IPS-20b (cell line): ENCODE measurements at regions not wholly inside any gene's neighbourhood (a gene's known extent, or its start where the extent isn't known, plus 50 kb on each side); places are given as distances from the start of the nearest gene placed in this dataset.
A peak's percentile ranks its signal among the peaks of the same experiment; 100 is the strongest.

Experiments used
- H3K27ac ChIP-seq: one replicate; pipeline ENCODE4 v1.5.1; 2013; ENCODE audit warnings: low read length
- H3K27me3 ChIP-seq: 2 replicates; pipeline ENCODE4 v1.6.1; 2013; ENCODE audit warnings: mild to moderate bottlenecking, low read length, inconsistent platforms; ENCODE audit not compliant: insufficient read depth
- H3K36me3 ChIP-seq: 2 replicates; pipeline ENCODE4 v1.6.1; 2013; ENCODE audit warnings: low read depth, mild to moderate bottlenecking, inconsistent platforms, low read length, moderate library complexity; ENCODE audit not compliant: insufficient read depth
- H3K4me1 ChIP-seq: 2 replicates; pipeline ENCODE4 v1.6.1; 2013; ENCODE audit warnings: mild to moderate bottlenecking, control low read depth, inconsistent platforms, low read length, moderate library complexity; ENCODE audit not compliant: insufficient read depth
- H3K4me3 ChIP-seq: 2 replicates; pipeline ENCODE4 v1.5.1; 2013; ENCODE audit warnings: mild to moderate bottlenecking, low read length, inconsistent platforms
- H3K9ac ChIP-seq: 2 replicates; pipeline ENCODE4 v1.6.1; 2013; ENCODE audit warnings: low read depth, mild to moderate bottlenecking, inconsistent platforms, low read length, moderate library complexity
- H3K9me3 ChIP-seq: 2 replicates; pipeline ENCODE4 v1.6.1; 2013; ENCODE audit warnings: mild to moderate bottlenecking, low read depth, low read length, inconsistent platforms; ENCODE audit not compliant: insufficient read depth

DNA sequence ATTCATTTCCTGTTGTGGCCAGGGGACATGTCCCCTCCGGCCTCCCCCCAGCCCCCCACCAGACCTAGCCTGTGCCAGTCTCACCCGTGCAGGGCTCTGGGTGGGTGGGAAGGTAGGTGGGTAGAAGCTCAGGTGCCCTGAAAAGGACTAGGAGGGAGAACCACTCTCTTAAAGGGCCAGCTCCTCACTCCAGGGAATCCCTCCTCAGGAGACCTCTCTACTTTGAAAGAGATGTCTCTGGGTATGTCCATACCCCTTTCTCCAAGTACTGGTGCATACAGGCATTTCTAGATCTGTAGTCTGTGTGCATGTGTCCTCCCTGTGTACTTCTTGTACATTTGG lies 60.8 kb upstream of the EPB41L1 start:
- Histone ChIP-seq H3K27me3 (peaks cover 82% of the 10 kb centered on the region), H3K9me3 (no peaks in the 10 kb centered on the region), H3K4me1 (peaks cover 36% of the 10 kb centered on the region), H3K4me3 (peak overlapping the region; percentile 76), H3K36me3 (no peaks in the 10 kb centered on the region), H3K9ac (no peak overlapping the region), H3K27ac (no peak overlapping the region)

DNA sequence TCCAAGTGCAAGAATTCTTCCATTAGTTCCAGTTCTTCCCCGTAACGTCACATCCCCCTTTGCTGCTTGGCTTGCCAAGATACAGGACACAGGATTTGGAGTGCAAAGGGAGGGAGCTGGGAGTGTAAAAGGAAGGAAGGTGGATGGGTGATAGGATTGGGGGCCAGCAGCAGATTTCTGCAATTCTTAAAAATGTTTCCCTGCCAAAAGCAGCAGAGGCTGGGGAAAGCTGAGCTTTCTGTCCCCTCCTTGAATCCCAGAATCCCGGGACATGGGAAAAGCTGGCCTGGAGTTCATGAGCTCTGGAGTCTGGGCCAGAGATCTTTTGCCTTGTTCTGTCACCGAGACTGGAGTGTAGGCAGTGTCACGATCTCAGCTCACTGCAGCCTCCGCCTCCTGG lies 60.0 kb upstream of the EPB41L1 start:
- no peak overlapping the region for H3K9ac ChIP-seq
- H3K36me3 ChIP-seq = no peaks in the 10 kb centered on the region
- H3K4me1 ChIP-seq = peaks cover 36% of the 10 kb centered on the region
- H3K9me3 ChIP-seq = no peaks in the 10 kb centered on the region
- peaks cover 89% of the 10 kb centered on the region for H3K27me3 ChIP-seq
- H3K4me3 ChIP-seq = peak overlapping the region; percentile 76
- H3K27ac ChIP-seq = no peak overlapping the region

DNA sequence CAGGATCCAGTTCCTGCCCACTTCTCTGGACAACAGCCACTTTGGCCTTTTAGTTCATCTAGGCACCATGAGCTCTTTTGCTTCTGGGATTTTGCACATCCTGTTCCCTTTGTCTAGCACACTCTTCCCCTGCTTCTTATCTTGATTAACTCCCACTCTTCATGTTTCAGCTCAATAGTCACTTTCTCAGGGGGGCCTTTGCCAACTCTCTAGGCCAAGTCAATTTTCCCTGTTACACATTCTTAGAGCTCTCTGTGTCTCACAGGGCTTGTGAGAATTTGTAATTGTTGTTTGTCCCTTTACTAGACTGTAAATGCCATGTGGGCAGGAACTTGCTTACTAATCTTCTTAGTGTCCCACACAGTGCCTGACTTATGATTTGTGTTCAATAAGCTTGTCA lies 58.1 kb upstream of the EPB41L1 start:
- H3K9ac ChIP-seq = no peak overlapping the region
- no peaks in the 10 kb centered on the region for H3K9me3 ChIP-seq
- peaks cover 97% of the 10 kb centered on the region for H3K27me3 ChIP-seq
- H3K27ac ChIP-seq = no peak overlapping the region
- no peaks in the 10 kb centered on the region for H3K36me3 ChIP-seq
- H3K4me3 ChIP-seq = no peak overlapping the region
- H3K4me1 ChIP-seq = peaks cover 24% of the 10 kb centered on the region

DNA sequence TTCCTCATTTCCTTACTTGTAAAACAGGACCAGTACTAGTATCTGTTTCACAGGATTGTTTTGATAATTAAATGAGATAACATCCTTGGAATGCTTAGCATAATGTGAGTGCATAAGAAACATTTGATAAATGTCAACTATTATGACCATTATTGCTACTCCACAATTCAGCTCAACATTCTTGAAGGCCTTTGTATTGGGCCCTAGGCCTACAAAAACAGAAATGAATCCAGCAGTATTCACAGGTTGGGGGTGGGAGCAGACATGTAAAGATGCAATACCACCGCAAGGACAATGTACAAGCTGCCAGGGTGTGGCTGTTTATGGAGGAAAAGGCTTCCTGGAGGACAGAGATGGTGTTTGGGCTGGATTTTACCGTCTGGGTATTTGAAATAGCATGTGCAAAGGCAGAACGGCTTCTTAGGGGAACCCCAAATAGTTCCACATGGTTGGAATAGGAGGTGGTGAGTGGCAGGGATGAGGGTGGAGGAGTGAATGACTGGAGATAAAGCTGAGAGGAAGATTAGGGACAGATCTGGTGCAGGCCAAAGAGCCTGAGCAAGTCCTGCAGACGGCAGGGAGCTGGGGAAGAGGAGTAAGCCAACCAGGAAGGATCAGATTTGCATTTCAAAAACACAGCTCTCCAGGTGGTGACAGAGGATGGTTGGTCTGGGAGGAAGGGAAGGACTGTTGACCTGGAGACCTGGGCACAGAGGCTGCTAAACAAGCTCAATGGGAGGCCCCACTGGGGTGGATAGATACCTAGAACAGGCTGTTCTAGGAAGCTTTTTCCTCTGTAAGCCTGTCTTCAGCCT lies 57.0 kb upstream of the EPB41L1 start:
- peaks cover 23% of the 10 kb centered on the region for H3K4me1 ChIP-seq
- H3K4me3 ChIP-seq = peak overlapping the region; percentile 31; the same call in 1 of the 2 replicates
- H3K9ac ChIP-seq = no peak overlapping the region
- H3K9me3 ChIP-seq = no peaks in the 10 kb centered on the region
- no peaks in the 10 kb centered on the region for H3K36me3 ChIP-seq
- H3K27ac ChIP-seq = no peak overlapping the region
- H3K27me3 ChIP-seq = peaks cover 94% of the 10 kb centered on the region

DNA sequence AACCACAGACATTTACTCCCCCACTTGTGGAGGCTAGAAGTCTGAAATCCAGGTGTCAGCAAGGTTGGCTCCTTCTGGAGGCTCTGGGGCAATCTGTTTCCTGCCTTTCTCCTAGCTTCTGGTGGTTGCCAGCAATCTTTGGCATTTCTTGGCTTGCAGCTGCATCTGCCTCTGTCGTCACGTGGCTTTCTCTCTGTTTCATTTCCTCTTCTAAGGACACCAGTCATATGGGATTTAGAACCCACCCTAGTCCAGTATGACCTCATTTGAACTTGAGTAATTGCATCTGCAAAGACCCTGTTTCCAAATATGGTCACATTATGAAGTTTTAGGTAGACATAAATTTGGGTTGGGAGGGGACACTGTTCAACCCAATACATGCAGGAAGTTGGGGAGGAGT lies 56.2 kb upstream of the EPB41L1 start:
- H3K9ac ChIP-seq = no peak overlapping the region

DNA sequence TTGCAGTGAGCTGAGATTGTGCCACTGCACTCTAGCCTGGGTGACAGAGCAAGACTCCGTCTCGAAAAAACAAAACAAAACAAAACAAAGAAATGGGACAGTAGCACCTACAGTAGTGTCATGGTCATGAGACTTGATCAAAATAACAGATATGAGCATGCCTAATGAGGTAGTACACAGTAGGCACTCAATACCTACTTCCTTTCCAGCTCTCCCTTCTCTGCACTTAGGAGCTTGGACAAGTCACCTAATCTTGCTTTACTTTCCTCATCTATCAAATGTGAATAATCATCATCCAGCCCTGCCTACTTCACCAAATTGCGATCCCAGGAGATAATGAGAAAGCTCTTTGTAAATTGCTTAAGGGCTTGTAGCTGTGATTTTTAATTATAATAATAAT lies 55.4 kb upstream of the EPB41L1 start:
- Histone ChIP-seq H3K27me3 (peaks cover 79% of the 10 kb centered on the region), H3K4me1 (peaks cover 20% of the 10 kb centered on the region), H3K9me3 (no peaks in the 10 kb centered on the region), H3K9ac (no peak overlapping the region), H3K27ac (no peak overlapping the region), H3K4me3 (no peak overlapping the region), H3K36me3 (no peaks in the 10 kb centered on the region)

More for the DNA sequence above, 56.2 kb upstream of the EPB41L1 start:
- H3K4me1 ChIP-seq = peaks cover 23% of the 10 kb centered on the region
- H3K4me3 ChIP-seq = no peak overlapping the region
- peaks cover 86% of the 10 kb centered on the region for H3K27me3 ChIP-seq
- H3K9me3 ChIP-seq = no peaks in the 10 kb centered on the region
- no peaks in the 10 kb centered on the region for H3K36me3 ChIP-seq
- no peak overlapping the region for H3K27ac ChIP-seq

DNA sequence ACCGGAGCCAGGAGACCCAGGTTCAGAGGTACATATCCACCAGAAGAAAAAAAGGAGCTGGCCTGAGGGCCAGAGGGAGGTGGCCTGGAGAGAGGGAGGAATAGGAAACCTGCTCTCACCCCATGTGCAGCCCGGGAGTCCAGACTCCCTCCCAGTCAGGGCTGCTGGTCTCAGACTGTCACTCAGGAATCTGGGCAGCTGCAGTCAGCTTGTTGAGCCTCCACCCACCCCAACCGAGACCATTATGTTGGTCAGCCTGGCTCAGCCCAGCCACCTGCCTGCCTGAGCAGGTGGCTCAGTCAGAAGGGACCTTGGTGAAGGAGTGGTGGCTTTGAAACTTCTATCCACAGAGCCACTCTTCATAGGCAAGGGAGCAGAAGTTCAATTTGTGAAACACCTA lies 53.3 kb upstream of the EPB41L1 start:
- peaks cover 16% of the 10 kb centered on the region for H3K4me1 ChIP-seq
- no peak overlapping the region for H3K9ac ChIP-seq
- H3K36me3 ChIP-seq = no peaks in the 10 kb centered on the region
- H3K9me3 ChIP-seq = no peaks in the 10 kb centered on the region
- peaks cover 58% of the 10 kb centered on the region for H3K27me3 ChIP-seq
- H3K4me3 ChIP-seq = no peak overlapping the region
- H3K27ac ChIP-seq = no peak overlapping the region

DNA sequence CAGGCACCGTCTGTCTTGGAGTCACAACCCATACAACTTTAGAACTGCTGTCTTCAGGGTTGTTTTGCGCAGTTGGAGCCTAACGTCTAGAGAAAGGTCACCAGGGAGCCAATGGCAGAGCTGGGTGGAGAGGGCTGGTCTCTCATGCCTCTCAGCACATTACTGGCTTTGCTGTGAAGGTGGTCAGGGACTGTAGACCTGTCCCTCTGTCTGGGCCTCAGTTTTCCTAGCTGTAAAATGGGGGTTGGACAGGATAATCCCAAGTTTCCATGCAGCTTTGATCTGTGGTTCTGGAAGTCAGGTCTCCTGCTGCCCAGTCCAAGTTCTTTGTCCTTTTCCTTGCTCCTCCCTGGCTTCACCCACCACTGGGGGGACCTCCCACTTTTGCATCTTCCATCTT lies 52.2 kb upstream of the EPB41L1 start:
- Histone ChIP-seq H3K27ac (no peak overlapping the region), H3K27me3 (peaks cover 47% of the 10 kb centered on the region), H3K9ac (no peak overlapping the region), H3K9me3 (no peaks in the 10 kb centered on the region), H3K4me3 (no peak overlapping the region), H3K4me1 (peaks cover 11% of the 10 kb centered on the region), H3K36me3 (no peaks in the 10 kb centered on the region)

DNA sequence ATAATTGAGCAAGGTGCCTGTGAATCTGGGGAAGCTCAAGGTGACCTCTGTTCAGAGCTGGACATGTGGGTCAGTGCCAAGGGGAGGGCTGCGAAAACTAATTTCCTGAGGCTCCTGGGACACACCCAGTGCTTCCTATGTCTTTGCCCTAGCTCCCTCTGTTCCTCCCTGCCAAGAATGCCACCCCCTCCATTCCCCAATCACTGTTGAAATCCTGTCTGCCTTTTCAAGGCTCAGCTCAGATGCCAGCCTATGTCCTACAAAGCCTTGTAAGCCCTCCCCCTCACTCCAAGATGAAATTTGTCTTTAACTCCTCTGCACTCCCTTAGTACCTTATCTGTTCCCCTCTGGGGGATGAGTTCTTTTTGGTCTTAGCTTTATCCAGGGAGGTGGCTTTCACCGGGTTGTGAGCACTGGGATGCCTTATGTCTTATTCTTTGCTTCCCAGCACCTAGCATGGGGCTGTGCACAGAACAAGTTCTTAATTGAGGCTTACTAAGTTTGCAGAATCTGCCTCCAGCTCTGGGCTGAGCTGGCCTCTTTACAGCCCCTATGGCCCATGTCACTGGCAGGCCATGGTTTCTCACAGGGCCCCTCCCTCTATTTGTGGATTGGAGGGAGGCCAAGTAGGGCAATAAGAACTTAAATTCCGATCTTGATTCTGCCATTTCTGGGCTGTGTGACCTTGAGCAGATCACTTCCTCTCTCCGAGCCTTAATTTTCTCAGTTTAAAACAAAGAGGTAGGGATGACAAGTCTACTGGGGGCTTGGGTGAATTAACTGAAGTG lies 51.5 kb upstream of the EPB41L1 start:
- peaks cover 4% of the 10 kb centered on the region; the same call in 1 of the 2 replicates for H3K4me1 ChIP-seq
- no peaks in the 10 kb centered on the region for H3K9me3 ChIP-seq
- H3K4me3 ChIP-seq = no peak overlapping the region
- H3K27ac ChIP-seq = no peak overlapping the region
- no peak overlapping the region for H3K9ac ChIP-seq
- peaks cover 40% of the 10 kb centered on the region for H3K27me3 ChIP-seq
- H3K36me3 ChIP-seq = no peaks in the 10 kb centered on the region

DNA sequence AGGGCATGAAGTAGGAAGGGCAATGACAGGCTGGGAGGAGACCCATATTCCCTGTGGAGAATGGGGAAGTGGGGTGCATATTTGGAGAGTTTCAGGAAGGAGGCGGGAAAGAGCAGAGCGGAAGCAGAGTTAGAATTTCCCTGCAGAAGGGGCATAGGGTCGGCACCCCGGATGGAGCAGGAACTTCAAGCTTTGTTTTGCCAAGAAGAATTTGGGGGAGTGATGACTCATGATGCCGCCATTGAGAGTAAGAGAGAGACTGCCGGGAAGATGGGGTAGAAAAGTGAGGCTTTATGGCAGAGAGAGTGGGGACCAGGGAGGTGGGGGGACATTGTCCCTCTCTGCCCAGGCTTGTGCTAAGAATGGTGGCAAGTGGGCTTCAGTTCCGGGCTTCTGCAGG lies 50.3 kb upstream of the EPB41L1 start:
- H3K27ac ChIP-seq = no peak overlapping the region
- H3K36me3 ChIP-seq = no peaks in the 10 kb centered on the region
- H3K4me3 ChIP-seq = no peak overlapping the region
- H3K4me1 ChIP-seq = no peaks in the 10 kb centered on the region
- no peaks in the 10 kb centered on the region for H3K9me3 ChIP-seq
- no peak overlapping the region for H3K9ac ChIP-seq
- peaks cover 27% of the 10 kb centered on the region for H3K27me3 ChIP-seq
